Coronary artery (tissue), 2 donors: ENCODE measurements at regions not wholly inside any gene's neighbourhood (a gene's known extent, or its start where the extent isn't known, plus 50 kb on each side); places are given as distances from the start of the nearest gene placed in this dataset.

Experiments used
- DNase-seq: peaks from one replicate; pipeline ENCODE4 v3.0.0-alpha.2; 2017; ENCODE audit warnings: low spot score
- H3K27ac ChIP-seq, 2 donors: fragments of 200-600 bp; sonication (generic); one replicate each; pipeline ENCODE4 v1.5.1; 2016 to 2019
- H3K4me3 ChIP-seq: fragments of 200-600 bp; sonication (generic); 2 replicates; pipeline ENCODE4 v1.5.1; 2016; ENCODE audit warnings: mild to moderate bottlenecking, moderate library complexity
- CTCF ChIP-seq: fragments of 200-600 bp; sonication (generic); IDR thresholded peaks from one replicate; pipeline ENCODE4 v1.5.1; 2019; ENCODE audit warnings: antibody characterized with exemption

GRCh38 chr17:55622547-55622946 is 100.1 kb downstream of the TMEM100 start:
- no peak overlapping the region for H3K27ac ChIP-seq
- no peak for DNase-seq
- TF ChIP-seq CTCF, result no peak
- no peak overlapping the region for H3K4me3 ChIP-seq

- Histone ChIP-seq H3K4me3 (no peak overlapping the region), H3K27ac (no peak overlapping the region)
- TF ChIP-seq CTCF, result no peak
- DNase-seq, result no peak
Measured at GRCh38 chr17:55620945-55621344, 101.7 kb downstream of the TMEM100 start.

GRCh38 chr17:55620023-55620422 is 102.6 kb downstream of the TMEM100 start:
- no peak for TF ChIP-seq CTCF
- DNase-seq, result no peak
- no peak overlapping the region for H3K27ac ChIP-seq
- H3K4me3 ChIP-seq, result no peak overlapping the region

- no peak for DNase-seq
- Histone ChIP-seq H3K4me3 (no peak overlapping the region), H3K27ac (no peak overlapping the region)
- no peak for TF ChIP-seq CTCF
Measured at GRCh38 chr17:55617441-55617840, 105.2 kb downstream of the TMEM100 start.

GRCh38 chr17:55614061-55614460 is 102.8 kb upstream of the SMIM36 start:
- no peak for DNase-seq
- no peak overlapping the region for H3K27ac ChIP-seq
- TF ChIP-seq CTCF, result no peak
- no peak overlapping the region for H3K4me3 ChIP-seq

GRCh38 chr17:55612691-55613141 is 101.5 kb upstream of the SMIM36 start:
- H3K4me3 ChIP-seq, result no peak overlapping the region
- TF ChIP-seq CTCF, result no peak
- no peak overlapping the region for H3K27ac ChIP-seq
- no peak for DNase-seq

- Histone ChIP-seq H3K27ac (no peak overlapping the region), H3K4me3 (no peak overlapping the region)
- no peak for DNase-seq
- no peak for TF ChIP-seq CTCF
Measured at GRCh38 chr17:55607731-55608341, 96.6 kb upstream of the SMIM36 start.
